ENCODE measurements at regions not wholly inside any gene's neighbourhood (a gene's known extent, or its start where the extent isn't known, plus 50 kb on each side); places are given as distances from the start of the nearest gene placed in this dataset.

DNA sequence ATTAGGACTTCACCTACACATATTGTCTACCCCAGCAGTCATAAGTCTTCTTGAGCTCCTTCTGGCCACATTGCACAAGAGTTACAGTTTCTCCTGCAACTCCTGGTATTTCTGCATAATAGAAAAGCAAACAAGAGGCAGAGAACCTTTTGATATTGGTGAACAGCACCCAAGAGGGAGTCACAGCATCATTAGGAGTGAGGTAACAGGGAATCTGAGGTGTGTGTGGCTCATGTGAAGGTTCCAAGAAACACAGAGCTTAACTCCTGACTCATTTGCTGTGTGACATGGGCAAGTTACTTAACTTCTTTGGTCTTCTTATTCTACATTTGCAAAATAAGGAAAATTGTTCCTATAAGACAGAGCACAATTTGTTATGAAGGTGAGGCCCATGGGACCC, 374.6 kb downstream of the INSC start:
- DNase-seq (ENCODE audit: low spot score), result no peak

DNA sequence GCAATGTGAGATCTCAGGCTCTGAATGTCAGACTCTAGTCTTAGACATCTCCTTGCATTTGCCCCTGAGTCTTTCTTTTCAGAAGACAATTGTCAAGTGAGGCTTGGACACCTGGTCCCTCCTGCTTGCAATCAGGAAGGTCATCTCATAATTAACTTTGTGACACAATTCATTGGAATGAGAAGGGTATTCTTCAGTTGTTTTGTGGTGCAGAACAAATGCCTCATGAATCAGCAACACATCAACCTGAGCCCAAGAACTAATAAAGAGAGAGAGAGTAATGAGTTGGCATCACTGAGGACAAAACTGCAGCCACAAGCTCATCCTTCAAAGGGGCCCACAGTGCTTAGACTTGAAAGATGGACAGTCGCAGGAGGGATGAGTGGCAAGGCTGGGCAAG, 375.8 kb downstream of the INSC start:
- no peak for DNase-seq (ENCODE audit: low spot score)

DNA sequence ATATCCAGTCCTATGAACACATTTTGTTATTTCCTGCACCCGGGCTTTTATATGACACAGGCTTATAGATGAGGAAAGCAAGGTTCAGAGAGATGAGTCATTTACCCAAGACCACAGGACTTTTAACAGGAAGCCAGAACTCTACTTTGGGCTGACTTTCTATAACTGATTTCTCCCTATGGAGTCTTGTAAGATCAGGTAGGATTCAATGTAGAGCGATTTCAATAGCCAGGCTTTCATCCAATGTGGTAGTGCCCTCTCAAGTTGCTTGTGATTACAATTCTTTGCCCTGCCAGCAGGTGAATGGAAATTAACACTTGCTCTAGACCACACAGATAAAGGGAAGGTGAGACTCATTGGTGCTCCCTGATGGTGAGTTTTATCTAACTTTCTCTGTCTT, 378.3 kb downstream of the INSC start:
- DNase-seq (ENCODE audit: low spot score), result peak; percentile 14

DNA sequence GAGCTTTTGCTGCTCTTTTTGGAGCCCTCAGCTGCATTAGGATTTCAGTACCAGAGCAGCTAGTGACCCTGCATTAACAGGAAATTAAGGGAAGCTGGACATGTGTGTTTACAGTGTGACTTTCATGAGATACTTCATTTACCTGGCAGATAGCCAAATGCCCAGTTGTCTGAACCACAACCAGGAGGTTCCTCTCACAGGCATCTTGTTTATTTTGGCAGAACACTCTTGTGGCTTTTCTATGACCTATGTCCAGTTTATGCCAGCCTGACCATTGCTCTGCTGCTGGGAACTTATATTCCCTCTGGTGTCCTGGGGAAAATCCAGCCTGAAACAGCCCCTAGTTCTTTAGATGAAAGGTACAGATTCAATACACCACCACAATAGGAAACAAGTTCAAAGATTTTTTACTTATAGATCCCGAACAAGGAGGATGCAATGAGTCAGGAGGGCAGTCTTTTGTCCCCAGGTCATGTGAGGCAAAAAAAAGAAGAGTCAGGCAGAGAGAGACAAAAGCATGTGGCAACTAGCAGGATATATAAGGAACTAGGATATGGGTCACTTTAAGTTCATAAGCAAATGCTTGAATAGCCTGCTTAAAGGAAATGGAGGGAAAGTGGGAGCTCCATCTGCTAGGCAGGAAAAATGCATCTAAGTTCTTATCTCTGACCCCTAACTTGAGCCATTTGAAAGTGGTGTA, 379.3 kb downstream of the INSC start:
- DNase-seq (ENCODE audit: low spot score), result no peak

DNA sequence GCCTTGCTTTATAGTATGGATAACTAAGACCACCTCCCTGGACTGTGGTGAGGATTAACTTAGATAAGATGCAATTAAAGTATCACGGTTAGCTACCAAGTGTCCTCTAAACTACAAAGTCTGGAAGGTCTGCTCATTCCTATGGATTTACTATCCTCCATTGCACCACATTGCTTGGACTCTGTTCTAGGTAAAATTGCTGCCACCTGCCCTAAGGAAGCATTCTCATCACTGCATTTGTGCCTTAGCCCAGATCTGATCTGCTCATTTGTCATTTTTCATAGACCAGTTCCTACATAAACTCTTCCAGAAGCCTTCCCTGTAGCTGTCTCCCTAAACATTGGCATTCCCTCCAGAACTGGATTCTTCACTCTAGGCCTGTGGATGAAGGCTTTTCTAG, 380.0 kb downstream of the INSC start:
- DNase-seq (ENCODE audit: low spot score), result no peak

DNA sequence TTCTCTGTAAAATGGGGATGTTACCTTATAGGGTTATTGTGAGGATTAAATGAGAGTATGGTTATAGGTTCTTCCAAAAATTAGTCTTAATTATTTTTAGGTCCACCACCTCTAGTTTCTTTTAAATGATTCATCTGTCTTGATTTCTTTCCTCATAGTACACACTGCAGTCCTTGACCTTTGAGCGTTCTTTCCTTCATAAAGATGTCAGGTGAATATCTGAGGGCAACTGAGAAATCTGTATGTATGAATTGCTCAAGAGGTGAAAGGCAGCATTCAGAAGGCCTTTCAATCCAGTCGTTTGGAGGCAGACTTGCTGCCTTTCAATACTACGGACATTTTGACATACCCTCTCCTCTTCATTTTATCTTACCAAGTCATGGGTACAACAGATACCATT, 380.7 kb downstream of the INSC start:
- DNase-seq (ENCODE audit: low spot score), result no peak

DNA sequence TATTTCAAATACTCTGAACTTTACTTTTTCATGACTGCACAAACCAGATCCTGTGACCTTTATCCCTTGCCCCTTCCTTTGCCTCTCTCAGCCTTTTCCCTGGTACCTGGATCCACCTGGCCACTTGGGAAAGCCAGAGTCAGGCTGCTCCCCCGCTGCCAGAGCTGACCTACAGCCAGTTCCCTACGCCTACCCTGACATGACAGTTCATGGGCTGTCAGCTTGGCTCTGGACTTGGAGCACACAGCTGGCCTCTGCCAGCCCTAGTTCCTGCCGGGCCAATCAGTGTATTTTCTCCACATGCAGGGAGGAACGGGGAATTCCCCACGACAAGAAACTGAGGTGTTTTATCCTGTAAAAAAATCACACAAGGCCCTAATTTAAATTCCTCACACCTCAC, 382.6 kb downstream of the INSC start:
- DNase-seq (ENCODE audit: low spot score), result no peak

DNA sequence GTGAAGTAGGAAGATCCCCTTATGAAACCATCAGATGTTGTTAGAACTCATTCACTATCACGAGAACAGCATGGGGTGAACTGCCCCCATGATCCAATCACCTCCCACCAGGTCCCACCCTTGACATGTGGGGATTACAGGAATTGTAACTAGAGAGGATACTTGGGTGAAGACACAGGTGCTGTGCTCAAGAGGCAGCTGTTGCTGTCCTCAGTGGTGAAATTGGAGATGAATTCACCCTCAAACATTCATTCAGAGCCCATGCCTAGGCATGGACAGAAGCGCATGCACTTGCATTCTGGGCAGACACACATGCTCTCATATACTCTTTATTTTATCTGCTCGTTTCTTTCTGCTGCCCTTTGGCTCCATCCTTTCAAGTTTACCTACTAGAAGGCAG, 385.0 kb downstream of the INSC start:
- no peak for DNase-seq (ENCODE audit: low spot score)

DNA sequence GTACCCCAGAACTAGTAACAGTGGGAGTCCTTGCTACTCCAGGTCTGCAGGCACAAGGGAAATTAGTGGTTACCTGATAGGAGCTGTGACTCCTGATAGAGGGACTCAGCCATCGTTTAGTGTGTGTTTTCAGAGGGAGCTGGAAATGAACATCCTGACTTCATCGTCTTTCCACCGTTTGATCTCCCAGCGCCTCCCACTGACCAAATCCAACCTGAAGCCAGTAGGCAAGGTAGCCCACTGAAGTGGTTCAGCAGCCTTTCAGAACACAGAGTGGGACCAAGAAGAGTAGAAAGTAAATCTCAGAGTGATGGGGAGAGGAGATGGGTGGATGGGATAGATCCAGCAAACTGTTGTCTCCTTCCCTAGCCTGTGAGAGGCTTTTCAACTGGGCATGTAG, 385.9 kb downstream of the INSC start:
- no peak for DNase-seq (ENCODE audit: low spot score)

DNA sequence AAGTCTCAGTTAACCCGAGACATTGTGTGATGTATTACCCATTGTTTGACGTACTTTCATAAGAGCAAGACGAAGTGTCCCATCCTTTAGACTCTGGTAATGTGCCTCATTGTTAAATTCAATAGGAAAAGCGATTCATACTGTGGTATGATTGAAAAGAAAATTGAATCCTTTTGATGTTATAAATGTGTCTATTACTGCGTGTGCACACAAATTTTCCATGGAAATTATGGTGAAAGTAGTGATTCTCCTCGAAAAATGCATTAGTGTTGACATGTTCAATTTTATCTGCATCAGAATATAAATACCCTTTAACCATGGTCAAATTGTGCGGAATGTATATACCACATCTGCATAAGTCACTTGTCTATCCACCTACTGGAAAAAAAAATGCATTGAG, 386.8 kb downstream of the INSC start:
- DNase-seq (ENCODE audit: low spot score), result no peak

DNA sequence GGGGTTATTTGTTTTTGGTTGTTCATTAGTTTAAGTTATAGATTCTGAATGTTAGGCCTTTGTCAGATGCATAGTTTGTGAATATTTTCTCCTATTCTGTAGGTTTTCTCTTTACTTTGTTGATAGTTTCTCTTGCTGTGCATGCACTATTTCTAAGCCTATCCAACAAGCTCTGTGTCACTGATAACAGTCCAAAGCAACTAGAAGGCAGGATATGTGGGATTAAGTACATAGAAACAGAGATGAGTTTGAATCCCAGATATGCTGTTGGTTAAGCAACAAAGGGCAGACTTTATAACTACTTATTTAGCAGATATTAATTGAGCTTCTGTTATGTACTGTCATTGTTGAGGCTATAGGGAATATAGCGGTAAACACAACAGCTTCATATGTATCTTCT, 390.4 kb downstream of the INSC start:
- DNase-seq (ENCODE audit: low spot score), result no peak

DNA sequence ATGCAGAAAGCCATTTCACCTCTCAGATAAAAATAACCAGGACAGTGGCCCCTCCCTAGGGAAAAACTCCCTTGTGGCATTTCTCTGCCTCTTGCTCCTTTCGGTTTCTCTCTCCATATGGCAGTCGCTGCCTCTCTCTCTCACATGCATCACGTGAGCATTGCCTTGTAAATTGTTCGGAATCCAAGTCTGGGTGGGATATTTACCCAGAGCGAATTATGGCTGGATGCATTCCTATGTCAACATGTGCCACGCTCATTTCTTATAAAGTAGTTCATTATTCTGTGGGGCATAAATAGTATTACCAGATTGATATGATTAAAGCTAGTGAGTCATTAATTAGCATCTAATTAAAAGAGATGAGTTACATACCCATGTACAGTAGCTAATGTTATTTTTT, 392.9 kb downstream of the INSC start:
- DNase-seq (ENCODE audit: low spot score), result no peak

DNA sequence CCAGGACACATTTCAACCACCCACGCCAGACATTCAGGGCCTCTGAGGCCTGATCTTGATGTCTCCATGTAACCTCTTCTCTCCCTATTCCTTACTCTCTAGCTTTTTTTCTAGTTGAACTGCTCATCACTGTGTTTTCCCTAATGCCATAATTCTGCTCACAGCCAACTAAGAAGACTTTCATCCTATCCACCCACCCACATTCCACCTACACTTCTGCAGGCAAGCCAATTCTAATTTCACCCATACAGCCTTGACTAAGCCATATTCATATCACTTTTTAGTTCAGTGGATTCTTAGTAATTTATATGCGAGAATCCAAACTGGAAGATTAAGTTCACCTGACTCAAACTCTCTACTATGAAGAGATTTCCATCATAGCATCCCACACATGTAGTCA, 394.4 kb downstream of the INSC start:
- DNase-seq (ENCODE audit: low spot score), result no peak

DNA sequence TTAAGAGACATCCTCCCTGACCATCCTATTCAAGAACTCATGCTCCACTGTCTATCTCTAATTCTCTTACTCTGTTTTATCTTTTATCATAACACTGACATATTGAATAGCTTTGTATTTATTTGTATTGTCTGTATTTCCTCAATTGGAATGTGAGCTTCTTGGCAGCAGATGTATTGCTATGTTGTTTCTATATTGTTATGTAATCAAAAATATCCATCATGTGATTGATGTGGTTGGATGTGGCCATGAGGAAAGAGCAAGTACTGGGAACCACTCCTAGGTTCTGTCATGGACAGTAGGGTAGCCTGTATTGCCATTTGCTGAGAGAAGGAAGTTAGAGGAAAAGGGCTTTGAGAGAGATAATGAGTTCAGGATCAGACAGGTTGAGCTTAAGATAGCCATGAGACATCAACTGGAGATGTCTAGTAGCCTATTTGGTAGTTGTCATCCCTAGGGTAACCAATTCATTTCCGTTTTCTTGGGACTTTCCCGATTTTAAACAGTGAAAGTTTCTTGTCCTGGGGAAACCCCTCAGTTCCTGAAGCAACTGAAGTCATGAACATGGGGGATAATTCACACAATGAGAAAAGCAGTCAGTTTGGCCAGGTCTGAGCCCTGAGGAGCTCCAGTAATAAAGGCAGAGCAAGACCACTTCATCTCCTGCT, 404.5 kb downstream of the INSC start:
- no peak for DNase-seq (ENCODE audit: low spot score)

DNA sequence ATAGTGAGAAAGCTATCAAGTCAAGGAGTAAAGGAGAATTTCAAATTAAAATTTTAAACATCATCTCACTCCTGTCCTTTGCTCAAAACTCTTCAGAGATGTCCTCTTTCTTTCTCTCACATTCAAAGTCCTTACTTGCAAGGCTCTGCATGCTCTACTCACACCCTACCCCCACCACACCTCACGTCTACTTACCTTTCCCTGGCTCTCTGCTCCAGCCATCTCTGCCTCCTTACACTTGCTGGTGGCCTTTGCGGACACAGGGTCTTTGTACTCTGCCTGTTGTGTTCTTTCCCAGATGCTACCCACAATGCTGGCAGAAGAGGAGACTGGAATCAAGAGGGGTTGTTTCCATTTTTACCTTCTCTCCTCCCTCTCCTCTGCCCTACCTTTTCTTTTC, 405.2 kb downstream of the INSC start:
- no peak for DNase-seq (ENCODE audit: low spot score)

DNA sequence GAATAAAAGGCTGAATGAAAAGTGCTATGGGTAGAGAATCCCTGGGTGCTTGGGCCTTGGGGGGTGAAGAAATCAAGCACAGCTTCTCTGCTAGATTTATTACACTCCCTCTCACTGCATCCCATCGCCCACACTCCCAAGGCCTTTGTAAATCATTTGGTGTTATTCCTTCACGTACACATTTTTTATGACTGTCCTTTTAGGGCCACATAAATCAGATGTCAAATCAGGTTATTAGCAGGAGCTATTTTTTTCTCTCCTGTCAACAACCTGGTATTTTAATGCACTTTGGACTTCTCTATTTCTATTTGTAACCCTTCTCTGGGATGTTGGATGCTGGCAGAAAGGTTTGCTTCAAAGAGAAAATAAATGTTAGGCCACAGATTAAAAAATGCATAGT, 408.8 kb downstream of the INSC start:
- no peak for DNase-seq (ENCODE audit: low spot score)

DNA sequence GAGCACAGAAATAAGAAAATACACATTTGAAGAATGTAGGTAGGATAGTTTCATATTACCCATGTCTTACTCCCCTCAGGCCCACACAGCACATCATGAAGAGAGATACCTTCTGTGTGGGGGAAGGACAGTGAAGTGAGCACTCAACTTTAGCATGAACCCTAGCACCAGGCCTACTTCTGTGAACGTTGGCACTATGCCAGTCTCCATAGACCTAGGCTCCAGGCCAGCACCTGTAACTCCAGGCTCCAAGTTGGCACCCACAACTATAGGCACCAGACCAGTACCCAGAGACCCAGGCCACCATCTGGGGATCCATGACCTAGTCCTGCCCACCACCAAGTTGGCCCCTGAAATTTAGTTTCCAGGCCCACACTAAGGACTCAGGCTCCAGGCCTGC, 410.9 kb downstream of the INSC start:
- DNase-seq (ENCODE audit: low spot score), result no peak

DNA sequence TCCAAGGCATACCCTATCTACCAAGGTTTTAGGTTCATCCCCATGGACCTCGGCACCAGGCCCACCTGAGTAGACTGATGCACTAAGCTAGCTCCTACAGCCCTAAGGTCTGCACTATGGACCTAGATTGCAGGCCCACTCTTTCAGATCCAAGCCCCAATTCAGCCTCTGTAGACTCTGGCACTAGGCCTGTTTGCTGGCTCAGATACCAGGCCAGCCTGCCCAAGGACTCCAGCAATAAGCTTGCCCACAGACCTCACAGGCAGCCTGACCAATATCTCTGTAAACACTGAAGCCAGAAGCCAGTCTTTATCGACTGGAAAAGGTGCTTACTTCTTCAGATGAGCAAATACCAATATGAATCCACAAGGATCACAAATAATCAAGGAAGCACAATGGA, 411.3 kb downstream of the INSC start:
- DNase-seq (ENCODE audit: low spot score), result no peak

DNA sequence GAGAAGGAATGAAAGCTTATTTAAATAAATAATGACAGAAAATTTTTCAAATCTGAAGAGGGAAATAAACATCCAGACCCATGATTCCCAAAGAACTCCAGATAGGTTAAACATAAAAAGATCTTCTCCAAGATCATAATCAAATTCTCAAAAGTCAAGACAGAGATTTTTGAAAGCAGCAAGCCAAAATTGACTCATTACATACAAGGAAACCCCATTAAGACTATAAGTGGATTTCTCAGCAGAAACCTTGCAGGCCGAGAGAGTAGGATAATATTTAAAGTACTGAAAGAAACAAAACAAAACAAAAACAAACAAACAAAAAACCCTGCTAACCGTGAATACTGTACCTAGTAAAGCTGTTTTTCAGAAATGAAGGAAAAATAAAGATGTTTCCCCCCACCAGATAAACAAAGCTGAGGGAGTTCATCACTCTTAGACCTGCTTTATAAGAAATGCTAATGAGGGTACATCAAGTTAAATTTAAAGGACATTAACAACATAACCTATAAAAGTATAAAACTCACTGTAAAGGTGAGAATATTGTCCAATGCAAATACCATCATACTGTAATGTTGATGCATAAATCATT, 412.2 kb downstream of the INSC start:
- DNase-seq (ENCODE audit: low spot score), result no peak

DNA sequence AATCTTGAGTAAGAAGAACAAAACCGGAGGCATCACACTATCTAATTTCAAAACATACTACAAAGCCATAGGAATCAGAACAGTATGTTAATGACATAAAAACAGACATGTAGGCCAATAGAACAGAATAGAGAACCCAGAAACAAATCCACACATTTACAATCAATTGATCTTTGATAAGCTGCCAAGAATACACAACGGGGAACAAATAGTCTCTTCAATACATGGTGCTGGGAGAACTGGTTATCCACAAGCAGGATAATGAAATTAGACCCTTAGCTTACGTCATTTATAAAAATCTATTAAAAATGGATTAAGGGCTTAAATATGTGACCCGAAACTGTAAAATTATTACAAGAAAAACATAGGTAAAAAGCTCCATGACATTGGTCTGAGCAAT, 417.7 kb downstream of the INSC start:
- no peak for DNase-seq (ENCODE audit: low spot score)

DNA sequence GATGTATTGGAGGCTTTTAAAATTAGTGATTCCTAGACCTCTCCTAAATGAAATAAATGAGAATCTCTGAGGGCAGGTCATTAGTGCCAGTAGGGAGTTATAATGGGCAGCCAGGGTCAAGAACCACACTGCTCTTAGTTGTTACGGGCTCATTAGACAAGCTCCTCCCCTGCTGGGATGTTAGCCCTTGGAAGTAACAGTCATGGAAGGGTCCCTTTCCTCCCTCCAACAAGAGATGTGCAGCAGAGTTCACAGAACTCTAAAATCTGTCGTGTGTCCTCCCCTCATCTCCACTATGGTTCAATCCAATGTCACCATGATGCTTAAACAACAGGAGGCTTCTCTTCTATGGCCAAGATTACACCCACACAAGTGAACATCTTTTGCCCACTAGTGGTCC, 419.5 kb downstream of the INSC start:
- no peak for DNase-seq (ENCODE audit: low spot score)

DNA sequence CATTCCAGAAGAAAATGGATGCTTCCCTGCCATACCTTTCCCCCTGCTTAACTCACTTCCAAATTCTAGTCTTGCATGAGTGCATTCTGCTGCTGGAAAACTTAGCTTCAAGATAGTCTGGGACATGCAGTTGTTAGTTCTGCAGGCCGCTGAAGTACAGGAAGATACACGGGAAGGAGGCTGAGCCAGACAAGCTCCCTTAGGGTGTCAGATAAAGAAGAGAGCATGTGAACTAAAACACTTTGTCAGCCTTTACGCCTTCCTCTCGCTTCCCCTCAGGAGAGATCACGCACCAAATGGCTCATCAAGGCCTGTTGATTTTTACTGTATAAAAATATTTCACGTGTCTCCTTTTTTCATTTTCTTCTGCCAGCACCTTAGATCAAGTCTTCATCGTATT, 420.7 kb downstream of the INSC start:
- DNase-seq (ENCODE audit: low spot score), result no peak

DNA sequence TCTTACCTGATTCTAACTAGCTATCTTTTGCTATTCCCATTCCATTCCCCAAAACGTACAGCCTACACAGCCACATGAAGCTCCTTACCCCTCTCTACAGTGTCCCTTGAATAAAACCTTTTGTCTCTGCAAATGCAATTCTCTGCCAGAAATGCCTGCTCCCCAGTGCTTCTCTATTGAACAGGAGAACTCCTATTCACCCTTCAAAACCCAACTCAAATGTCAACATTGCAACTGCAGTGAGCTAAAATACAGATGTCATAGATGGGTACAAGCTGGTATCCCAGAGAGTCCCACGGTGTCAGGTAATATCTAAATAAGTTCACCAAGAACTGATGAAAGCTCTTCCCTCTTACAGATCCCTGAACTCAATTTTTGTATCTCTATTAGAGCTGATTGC, 421.7 kb downstream of the INSC start:
- DNase-seq (ENCODE audit: low spot score), result no peak

DNA sequence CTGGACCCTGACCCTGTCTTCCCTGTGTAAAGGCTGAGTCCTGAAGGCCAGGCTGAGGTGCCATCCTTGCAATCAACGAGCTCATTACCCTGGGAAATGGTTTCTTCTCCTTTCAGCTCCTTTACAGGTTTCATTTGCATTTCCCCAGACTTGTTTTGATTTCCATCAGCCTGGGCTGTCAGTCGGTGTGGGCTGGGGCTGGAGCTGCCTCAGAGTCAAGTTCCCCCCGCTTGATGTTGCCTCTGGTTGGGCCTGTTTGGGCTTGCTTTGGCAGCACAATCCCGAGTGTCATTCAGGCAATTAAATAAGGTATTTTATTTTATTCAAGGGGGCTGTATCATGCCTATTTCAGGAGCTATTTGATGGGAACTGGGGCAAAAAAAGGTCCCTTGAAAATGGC, 424.9 kb downstream of the INSC start:
- no peak for DNase-seq (ENCODE audit: low spot score)
